Forelimb muscle (tissue), 1 donor: ENCODE measurements at regions not wholly inside any gene's neighbourhood (a gene's known extent, or its start where the extent isn't known, plus 50 kb on each side); places are given as distances from the start of the nearest gene placed in this dataset.

Experiments used
- DNase-seq: peaks from one replicate; pipeline ENCODE4 v3.0.0-alpha.2; 2013; ENCODE audit warnings: low read depth

- DNase-seq, result no peak
Measured at GRCh38 chr2:120567128-120567527, 168.5 kb upstream of the GLI2 start.

GRCh38 chr2:120568089-120568974 lies 167.3 kb upstream of the GLI2 start:
- DNase-seq, result no peak

- DNase-seq, result no peak
Measured at GRCh38 chr2:120568975-120569268, 166.7 kb upstream of the GLI2 start.

- no peak for DNase-seq
Measured at GRCh38 chr2:120570001-120570400, 165.7 kb upstream of the GLI2 start.

GRCh38 chr2:120570546-120570945 lies 165.1 kb upstream of the GLI2 start:
- no peak for DNase-seq

- DNase-seq, result no peak
Measured at GRCh38 chr2:120571015-120571728, 164.5 kb upstream of the GLI2 start.

GRCh38 chr2:120572226-120572625 lies 163.4 kb upstream of the GLI2 start:
- DNase-seq, result no peak

- DNase-seq, result no peak
Measured at GRCh38 chr2:120574620-120575019, 161.0 kb upstream of the GLI2 start.

GRCh38 chr2:120575966-120576365 lies 159.7 kb upstream of the GLI2 start:
- DNase-seq, result no peak

- DNase-seq, result no peak
Measured at GRCh38 chr2:120576509-120577474, 158.9 kb upstream of the GLI2 start.

- DNase-seq, result no peak
Measured at GRCh38 chr2:120577721-120578295, 157.9 kb upstream of the GLI2 start.

GRCh38 chr2:120578576-120579352 lies 156.9 kb upstream of the GLI2 start:
- DNase-seq, result no peak

GRCh38 chr2:120579916-120580685 lies 155.6 kb upstream of the GLI2 start:
- DNase-seq, result no peak

- no peak for DNase-seq
Measured at GRCh38 chr2:120580709-120581108, 155.0 kb upstream of the GLI2 start.

- DNase-seq, result no peak
Measured at GRCh38 chr2:120583121-120583520, 152.5 kb upstream of the GLI2 start.

- no peak for DNase-seq
Measured at GRCh38 chr2:120583851-120584570, 151.7 kb upstream of the GLI2 start.

GRCh38 chr2:120586507-120587278 lies 149.0 kb upstream of the GLI2 start:
- DNase-seq, result no peak

GRCh38 chr2:120587279-120587996 lies 148.2 kb upstream of the GLI2 start:
- no peak for DNase-seq
